ENCODE measurements at regions not wholly inside any gene's neighbourhood (a gene's known extent, or its start where the extent isn't known, plus 50 kb on each side); places are given as distances from the start of the nearest gene placed in this dataset.

DNA sequence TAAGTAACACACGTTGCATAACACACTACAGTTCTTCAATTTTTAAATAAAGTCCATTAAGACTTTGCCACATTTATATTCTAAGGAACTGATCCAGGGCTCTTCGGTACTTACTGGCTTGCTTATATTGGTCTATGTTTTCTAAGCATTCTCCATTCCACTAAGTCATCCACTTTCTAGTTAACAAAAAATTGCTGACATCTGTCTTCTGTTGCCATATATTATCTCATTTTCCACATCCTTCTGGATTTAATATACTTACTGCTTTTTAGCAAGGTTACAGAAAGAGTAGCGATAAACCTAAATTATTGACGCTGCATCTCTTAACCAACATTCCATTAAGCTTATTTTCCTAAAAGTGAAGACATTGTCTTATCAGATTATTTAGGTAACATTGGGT is 238.4 kb upstream of the LRIG3 start:
- CTCF ChIA-PET = no interaction called here
- H3K4me3 Mint-ChIP-seq = no peak overlapping the region
- ATAC-seq (no peak), DNase-seq (no peak)
- no peaks in the 10 kb centered on the region for H3K27me3 Mint-ChIP-seq
- no peaks in the 10 kb centered on the region for H3K4me1 Mint-ChIP-seq
- H3K27ac Mint-ChIP-seq = no peak overlapping the region
- H3K36me3 Mint-ChIP-seq = no peaks in the 10 kb centered on the region
- H3K9me3 Mint-ChIP-seq (ENCODE audit: low read depth) = peaks cover 5% of the 10 kb centered on the region

- no peak overlapping the region for H3K27ac Mint-ChIP-seq
- peaks cover 5% of the 10 kb centered on the region for H3K9me3 Mint-ChIP-seq (ENCODE audit: low read depth)
- H3K4me3 Mint-ChIP-seq = no peak overlapping the region
- no peaks in the 10 kb centered on the region for H3K27me3 Mint-ChIP-seq
- H3K4me1 Mint-ChIP-seq = no peaks in the 10 kb centered on the region
- DNase-seq (no peak), ATAC-seq (no peak)
- H3K36me3 Mint-ChIP-seq = no peaks in the 10 kb centered on the region
- CTCF ChIA-PET = no interaction called here
Observed at GRCh38 chr12:59158066-59158465, 237.8 kb upstream of the LRIG3 start.

DNA sequence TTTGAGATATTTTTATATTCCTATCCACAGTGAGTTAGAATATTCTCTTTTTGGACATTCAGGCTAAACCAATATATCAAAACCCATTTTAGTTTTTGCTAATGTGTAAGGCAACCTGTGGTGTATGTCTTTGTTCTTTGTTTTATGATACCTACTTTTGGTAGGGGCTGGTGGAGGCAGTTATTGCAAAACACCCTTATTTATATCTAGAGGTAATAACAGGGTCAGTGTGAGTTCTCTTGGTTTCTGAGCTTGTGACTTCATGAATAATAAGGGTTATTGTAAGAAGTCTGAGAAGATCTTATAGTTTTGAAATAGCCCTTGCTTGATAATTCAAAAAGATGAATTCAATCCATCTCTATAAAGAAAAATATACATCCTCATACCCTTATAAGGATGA is 235.1 kb upstream of the LRIG3 start:
- no peak overlapping the region for H3K4me3 Mint-ChIP-seq
- H3K27me3 Mint-ChIP-seq = no peaks in the 10 kb centered on the region
- peaks cover 5% of the 10 kb centered on the region for H3K9me3 Mint-ChIP-seq (ENCODE audit: low read depth)
- ATAC-seq = no peak
- DNase-seq = no peak
- H3K36me3 Mint-ChIP-seq = no peaks in the 10 kb centered on the region
- H3K27ac Mint-ChIP-seq = no peak overlapping the region
- CTCF ChIA-PET = no interaction called here
- no peaks in the 10 kb centered on the region for H3K4me1 Mint-ChIP-seq

- ATAC-seq (no peak), DNase-seq (no peak)
- Mint-ChIP-seq H3K27ac (no peak overlapping the region), H3K4me1 (no peaks in the 10 kb centered on the region), H3K4me3 (no peak overlapping the region), H3K36me3 (no peaks in the 10 kb centered on the region), H3K27me3 (no peaks in the 10 kb centered on the region), H3K9me3 (ENCODE audit: low read depth) (no peaks in the 10 kb centered on the region)
- CTCF ChIA-PET = interaction anchor here (1.1 kb wide), 1 partner anchor 14 kb away, joined by 5 read pairs; no protein-coding TSS in a partner anchor
Observed at GRCh38 chr12:59151243-59151642, 230.9 kb upstream of the LRIG3 start.

DNA sequence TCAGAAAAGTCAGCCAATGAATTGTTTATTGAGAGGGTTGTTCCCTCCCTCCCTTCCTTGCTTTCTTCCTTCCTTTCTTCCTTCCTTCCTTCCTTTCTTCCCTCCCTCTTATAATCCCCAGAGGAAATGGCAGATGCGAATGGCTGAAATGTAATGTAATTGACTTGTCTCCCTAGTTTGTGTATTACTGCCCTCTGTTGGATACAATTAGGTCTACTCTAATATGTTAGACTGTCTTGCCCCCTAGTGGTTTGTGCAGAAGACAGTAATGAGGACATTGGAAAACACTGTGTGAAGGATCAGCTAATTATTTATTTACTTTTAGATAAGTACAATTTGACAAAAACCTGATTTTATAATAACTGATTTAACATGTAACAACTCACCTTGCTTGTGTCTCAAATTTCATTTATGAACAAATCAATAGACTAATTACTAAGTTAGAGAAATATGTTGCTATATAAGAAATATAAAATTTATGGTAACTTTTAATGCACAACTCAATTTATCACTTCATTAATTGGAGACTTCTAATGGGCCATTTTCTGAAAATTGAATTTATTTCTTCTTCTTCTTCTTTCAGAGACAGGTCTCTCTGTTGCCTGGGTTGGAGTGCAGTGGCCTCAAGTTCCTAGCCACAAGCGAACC is 229.8 kb upstream of the LRIG3 start:
- Mint-ChIP-seq H3K36me3 (no peaks in the 10 kb centered on the region), H3K27me3 (no peaks in the 10 kb centered on the region), H3K27ac (no peak overlapping the region), H3K9me3 (ENCODE audit: low read depth) (no peaks in the 10 kb centered on the region), H3K4me1 (no peaks in the 10 kb centered on the region), H3K4me3 (no peak overlapping the region)
- DNase-seq (no peak), ATAC-seq (peak; percentile 70)
- CTCF ChIA-PET = interaction anchor here (0.6 to 1.0 kb wide), 4 partner anchors 23 to 802 kb away, joined by 3 to 4 read pairs (median 3); no protein-coding TSS in a partner anchor

- DNase-seq (no peak), ATAC-seq (no peak)
- H3K27ac Mint-ChIP-seq = no peak overlapping the region
- no peaks in the 10 kb centered on the region for H3K4me1 Mint-ChIP-seq
- H3K4me3 Mint-ChIP-seq = no peak overlapping the region
- H3K9me3 Mint-ChIP-seq (ENCODE audit: low read depth) = no peaks in the 10 kb centered on the region
- H3K27me3 Mint-ChIP-seq = no peaks in the 10 kb centered on the region
- H3K36me3 Mint-ChIP-seq = no peaks in the 10 kb centered on the region
- CTCF ChIA-PET = no interaction called here
Observed at GRCh38 chr12:59147791-59148190, 227.5 kb upstream of the LRIG3 start.

DNA sequence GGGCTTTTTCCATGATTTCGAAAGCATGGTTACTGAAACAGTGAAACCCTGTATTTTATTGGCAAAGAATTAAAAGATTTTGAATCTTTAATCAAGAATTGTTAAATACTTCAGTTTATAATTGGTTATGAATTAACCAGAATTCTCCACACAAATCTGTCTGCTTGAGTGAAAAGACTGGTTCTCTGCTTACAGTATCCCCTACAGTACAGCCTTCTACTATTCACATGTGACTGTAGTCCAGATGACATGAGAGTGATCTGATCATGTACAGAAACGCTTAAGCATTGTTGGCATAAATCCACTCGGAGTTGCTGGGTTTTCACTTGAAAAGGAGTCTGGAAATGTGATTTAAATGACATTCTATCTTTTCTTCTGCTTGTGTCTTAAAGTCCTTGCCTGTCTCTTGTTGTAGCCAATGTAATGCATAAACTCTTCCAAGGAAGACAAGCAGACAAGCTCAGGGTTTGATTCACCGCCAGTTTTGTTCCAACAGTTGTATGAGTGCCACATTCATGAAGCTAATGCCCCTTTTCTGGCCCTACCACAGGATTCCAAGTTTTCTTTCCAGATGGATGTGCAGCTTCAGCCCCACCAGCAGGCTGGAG is 222.0 kb upstream of the LRIG3 start:
- H3K4me3 Mint-ChIP-seq = no peak overlapping the region
- CTCF ChIA-PET = no interaction called here

GRCh38 chr12:59134750-59135149 is 214.4 kb upstream of the LRIG3 start:
- no peak for DNase-seq
- ATAC-seq = no peak
- Mint-ChIP-seq H3K4me3 (no peak overlapping the region), H3K9me3 (ENCODE audit: low read depth) (no peaks in the 10 kb centered on the region), H3K36me3 (no peaks in the 10 kb centered on the region), H3K27me3 (no peaks in the 10 kb centered on the region), H3K27ac (no peak overlapping the region), H3K4me1 (no peaks in the 10 kb centered on the region)
- CTCF ChIA-PET = no interaction called here

More for the DNA sequence above, 222.0 kb upstream of the LRIG3 start:
- Mint-ChIP-seq H3K27ac (no peak overlapping the region), H3K4me1 (no peaks in the 10 kb centered on the region), H3K27me3 (no peaks in the 10 kb centered on the region), H3K9me3 (ENCODE audit: low read depth) (no peaks in the 10 kb centered on the region), H3K36me3 (no peaks in the 10 kb centered on the region)
- no peak for ATAC-seq
- no peak for DNase-seq

GRCh38 chr12:59131462-59131861 is 211.2 kb upstream of the LRIG3 start:
- no peak overlapping the region for H3K4me3 Mint-ChIP-seq
- no peak for ATAC-seq
- no peaks in the 10 kb centered on the region for H3K9me3 Mint-ChIP-seq (ENCODE audit: low read depth)
- no peaks in the 10 kb centered on the region for H3K27me3 Mint-ChIP-seq
- CTCF ChIA-PET = no interaction called here
- no peaks in the 10 kb centered on the region for H3K36me3 Mint-ChIP-seq
- H3K27ac Mint-ChIP-seq = no peak overlapping the region
- DNase-seq = no peak
- no peaks in the 10 kb centered on the region for H3K4me1 Mint-ChIP-seq

GRCh38 chr12:59122784-59123183 is 202.5 kb upstream of the LRIG3 start:
- CTCF ChIA-PET = no interaction called here
- H3K27ac Mint-ChIP-seq = no peak overlapping the region
- no peaks in the 10 kb centered on the region for H3K9me3 Mint-ChIP-seq (ENCODE audit: low read depth)
- no peaks in the 10 kb centered on the region for H3K4me1 Mint-ChIP-seq
- ATAC-seq = no peak
- H3K27me3 Mint-ChIP-seq = no peaks in the 10 kb centered on the region
- no peak for DNase-seq
- H3K36me3 Mint-ChIP-seq = no peaks in the 10 kb centered on the region
- no peak overlapping the region for H3K4me3 Mint-ChIP-seq

GRCh38 chr12:59121451-59121850 is 201.1 kb upstream of the LRIG3 start:
- Mint-ChIP-seq H3K4me1 (no peaks in the 10 kb centered on the region), H3K9me3 (ENCODE audit: low read depth) (no peaks in the 10 kb centered on the region), H3K36me3 (no peaks in the 10 kb centered on the region), H3K4me3 (no peak overlapping the region), H3K27ac (no peak overlapping the region), H3K27me3 (no peaks in the 10 kb centered on the region)
- no peak for ATAC-seq
- DNase-seq = no peak
- CTCF ChIA-PET = no interaction called here

DNA sequence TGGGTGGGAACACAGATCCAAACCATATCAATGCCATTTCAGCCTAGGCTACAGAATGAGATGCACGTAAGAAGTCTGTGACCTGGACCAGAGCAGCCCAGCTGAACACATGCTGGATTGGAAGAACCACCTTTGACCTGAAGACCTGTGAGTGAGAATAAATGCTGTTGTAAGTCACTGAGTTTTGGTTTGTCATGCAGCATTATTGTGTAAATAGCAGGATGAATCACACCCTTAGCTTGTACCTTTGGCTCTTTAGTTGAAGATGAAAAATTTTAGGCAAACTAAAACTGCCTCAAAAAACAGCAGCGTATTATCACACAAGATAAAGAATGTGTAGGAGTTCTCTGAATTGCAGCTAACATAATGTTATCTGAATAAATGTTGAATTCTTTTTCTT is 199.4 kb upstream of the LRIG3 start:
- H3K4me1 Mint-ChIP-seq = no peaks in the 10 kb centered on the region

DNA sequence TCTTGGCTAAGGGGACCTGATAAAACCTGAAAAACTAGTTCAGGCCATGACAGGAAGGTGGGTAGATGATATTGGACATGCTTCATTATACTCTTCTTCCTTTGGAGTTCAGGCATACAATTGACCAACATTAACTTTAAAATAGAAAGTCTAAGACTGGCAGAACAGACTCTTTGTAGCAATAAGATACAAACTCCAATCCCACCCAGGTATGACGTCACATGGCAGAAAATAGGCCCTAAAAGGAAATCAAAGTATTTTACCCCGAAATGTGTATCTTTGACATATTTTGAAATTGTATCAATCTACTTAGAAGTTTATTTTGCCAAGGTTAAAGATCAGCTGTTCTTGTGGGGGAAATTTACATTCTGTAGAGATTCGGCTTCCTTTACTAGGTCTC is 198.1 kb upstream of the LRIG3 start:
- Mint-ChIP-seq H3K27ac (no peak overlapping the region), H3K36me3 (no peaks in the 10 kb centered on the region), H3K27me3 (no peaks in the 10 kb centered on the region), H3K4me3 (no peak overlapping the region), H3K4me1 (no peaks in the 10 kb centered on the region), H3K9me3 (ENCODE audit: low read depth) (no peaks in the 10 kb centered on the region)
- ATAC-seq = no peak
- DNase-seq = no peak
- CTCF ChIA-PET = no interaction called here

More for the DNA sequence above, 199.4 kb upstream of the LRIG3 start:
- Mint-ChIP-seq H3K9me3 (ENCODE audit: low read depth) (no peaks in the 10 kb centered on the region), H3K36me3 (no peaks in the 10 kb centered on the region), H3K4me3 (no peak overlapping the region), H3K27me3 (no peaks in the 10 kb centered on the region), H3K27ac (no peak overlapping the region)
- CTCF ChIA-PET = no interaction called here
- DNase-seq (no peak), ATAC-seq (no peak)

- no peaks in the 10 kb centered on the region for H3K36me3 Mint-ChIP-seq
- DNase-seq (no peak), ATAC-seq (no peak)
- CTCF ChIA-PET = no interaction called here
- H3K4me3 Mint-ChIP-seq = no peak overlapping the region
- no peaks in the 10 kb centered on the region for H3K27me3 Mint-ChIP-seq
- H3K4me1 Mint-ChIP-seq = no peaks in the 10 kb centered on the region
- H3K9me3 Mint-ChIP-seq (ENCODE audit: low read depth) = no peaks in the 10 kb centered on the region
- H3K27ac Mint-ChIP-seq = no peak overlapping the region
Observed at GRCh38 chr12:59115995-59116394, 195.7 kb upstream of the LRIG3 start.

All from activated CD8-positive, alpha-beta memory T cell treated with anti-CD3 and anti-CD28 coated beads, Interleukin-2, amount 10 ng/mL, durations not matched to agents 7 days and 5 days (primary cell).